NCI-H146 treated with DMSO at 0.1 percent for 48 hours (cell line): ENCODE measurements at regions not wholly inside any gene's neighbourhood (a gene's known extent, or its start where the extent isn't known, plus 50 kb on each side); places are given as distances from the start of the nearest gene placed in this dataset.
"Not testable (repeated sequence)": the region's sequence is repeated elsewhere in the genome, so short reads cannot be mapped to it uniquely, and the experiment has no call there.

ENCODE experiments used
- DNase-seq: peaks from one replicate; lab custom pipeline; 2025; ENCODE audit not compliant: unreplicated experiment; lab: John Stamatoyannopoulos, UW

- DNase-seq: peak; percentile 24
Observed at GRCh38 chr9:100700689-100701318, 122.9 kb downstream of the CAVIN4 start.

GRCh38 chr9:100714372-100715099 is 136.7 kb downstream of the CAVIN4 start:
- peak; percentile 35 for DNase-seq

- DNase-seq: no peak
Observed at GRCh38 chr9:100715100-100715380, 137.2 kb downstream of the CAVIN4 start.

- no peak for DNase-seq
Observed at GRCh38 chr9:100718717-100719116, 140.8 kb downstream of the CAVIN4 start.

GRCh38 chr9:100720922-100721321 is 143.0 kb downstream of the CAVIN4 start:
- no peak for DNase-seq

- peak; percentile 70 for DNase-seq
Observed at GRCh38 chr9:100724886-100725285, 147.0 kb downstream of the CAVIN4 start.

- peak; percentile 37 for DNase-seq
Observed at GRCh38 chr9:100725371-100725770, 147.5 kb downstream of the CAVIN4 start.

GRCh38 chr9:100729336-100729895 is 151.5 kb downstream of the CAVIN4 start:
- no peak for DNase-seq

GRCh38 chr9:100730086-100730485 is 152.2 kb downstream of the CAVIN4 start:
- no peak for DNase-seq

- no peak for DNase-seq
Observed at GRCh38 chr9:100731038-100731556, 153.2 kb downstream of the CAVIN4 start.

GRCh38 chr9:100731557-100731956 is 153.7 kb downstream of the CAVIN4 start:
- no peak for DNase-seq

- DNase-seq: no peak
Observed at GRCh38 chr9:100739208-100739607, 161.3 kb downstream of the CAVIN4 start.

- no peak for DNase-seq
Observed at GRCh38 chr9:100739666-100740065, 161.8 kb downstream of the CAVIN4 start.

- not testable (repeated sequence) for DNase-seq
Observed at GRCh38 chr9:100748930-100749329, 171.1 kb downstream of the CAVIN4 start.

- DNase-seq: peak; percentile 80
Observed at GRCh38 chr9:100756217-100756616, 178.3 kb downstream of the CAVIN4 start.

- no peak for DNase-seq
Observed at GRCh38 chr9:100759215-100759614, 181.3 kb downstream of the CAVIN4 start.

- no peak for DNase-seq
Observed at GRCh38 chr9:100761276-100761802, 183.5 kb downstream of the CAVIN4 start.

GRCh38 chr9:100774326-100774725 is 196.4 kb downstream of the CAVIN4 start:
- DNase-seq: no peak

GRCh38 chr9:100774962-100775361 is 197.1 kb downstream of the CAVIN4 start:
- DNase-seq: no peak

- DNase-seq: no peak
Observed at GRCh38 chr9:100775912-100776311, 198.0 kb downstream of the CAVIN4 start.

- no peak for DNase-seq
Observed at GRCh38 chr9:100784755-100785154, 206.9 kb downstream of the CAVIN4 start.

GRCh38 chr9:100785946-100786345 is 208.1 kb downstream of the CAVIN4 start:
- no peak for DNase-seq
